ENCODE measurements at regions not wholly inside any gene's neighbourhood (a gene's known extent, or its start where the extent isn't known, plus 50 kb on each side); places are given as distances from the start of the nearest gene placed in this dataset.

DNA sequence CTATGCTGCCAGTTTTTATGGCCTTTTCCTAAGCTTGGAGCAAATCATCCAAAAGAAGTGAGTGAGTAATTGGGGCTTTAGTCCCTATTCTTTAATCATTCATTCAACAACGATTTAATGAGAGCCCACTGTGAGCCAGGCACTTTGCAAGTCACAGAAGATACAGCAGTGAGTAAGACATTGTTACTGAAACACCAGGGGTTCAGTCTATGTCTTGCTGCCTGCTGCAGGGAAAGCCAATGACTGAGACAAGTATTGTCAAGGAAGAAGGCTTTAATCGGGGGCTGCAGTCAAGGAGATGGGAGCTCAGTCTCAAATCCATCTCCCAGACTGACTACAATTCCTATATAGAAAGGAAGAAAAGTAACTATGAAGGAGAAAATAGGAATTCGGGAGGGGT is 228.3 kb downstream of the FAM181B start:
- TF ChIP-seq, protein P1, sequence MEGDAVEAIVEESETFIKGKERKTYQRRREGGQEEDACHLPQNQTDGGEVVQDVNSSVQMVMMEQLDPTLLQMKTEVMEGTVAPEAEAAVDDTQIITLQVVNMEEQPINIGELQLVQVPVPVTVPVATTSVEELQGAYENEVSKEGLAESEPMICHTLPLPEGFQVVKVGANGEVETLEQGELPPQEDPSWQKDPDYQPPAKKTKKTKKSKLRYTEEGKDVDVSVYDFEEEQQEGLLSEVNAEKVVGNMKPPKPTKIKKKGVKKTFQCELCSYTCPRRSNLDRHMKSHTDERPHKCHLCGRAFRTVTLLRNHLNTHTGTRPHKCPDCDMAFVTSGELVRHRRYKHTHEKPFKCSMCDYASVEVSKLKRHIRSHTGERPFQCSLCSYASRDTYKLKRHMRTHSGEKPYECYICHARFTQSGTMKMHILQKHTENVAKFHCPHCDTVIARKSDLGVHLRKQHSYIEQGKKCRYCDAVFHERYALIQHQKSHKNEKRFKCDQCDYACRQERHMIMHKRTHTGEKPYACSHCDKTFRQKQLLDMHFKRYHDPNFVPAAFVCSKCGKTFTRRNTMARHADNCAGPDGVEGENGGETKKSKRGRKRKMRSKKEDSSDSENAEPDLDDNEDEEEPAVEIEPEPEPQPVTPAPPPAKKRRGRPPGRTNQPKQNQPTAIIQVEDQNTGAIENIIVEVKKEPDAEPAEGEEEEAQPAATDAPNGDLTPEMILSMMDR (IDR thresholded peaks at IDR 0.05), result no peak
- TF ChIP-seq POLR2A (IDR thresholded peaks at IDR 0.05), result no peak
